ENCODE measurements at regions not wholly inside any gene's neighbourhood (a gene's known extent, or its start where the extent isn't known, plus 50 kb on each side); places are given as distances from the start of the nearest gene placed in this dataset.

- 77% methylated on average over 2 of the region's 2 CpGs for WGBS (ENCODE audit: insufficient coverage, low coverage, low lambda C conversion rate, missing lambda C conversion rate)
- intact Hi-C loops (cut with DNase I) = no loop called here
Measured at GRCh38 chr3:154025007-154025406, 96.2 kb upstream of the ARHGEF26 start.

GRCh38 chr3:154029926-154030325 lies 91.3 kb upstream of the ARHGEF26 start:
- no peaks in the 10 kb centered on the region for H3K27me3 ChIP-seq
- intact Hi-C loops (cut with DNase I) = no loop called here
- WGBS (ENCODE audit: insufficient coverage, low coverage, low lambda C conversion rate, missing lambda C conversion rate) = 45% methylated on average over 4 of the region's 4 CpGs

More at GRCh38 chr3:154025007-154025406, 96.2 kb upstream of the ARHGEF26 start:
- no peak for DNase-seq
- H3K36me3 ChIP-seq = no peaks in the 10 kb centered on the region
- TF ChIP-seq CTCF (IDR thresholded peaks at IDR 0.05) (no peak), POLR2A (IDR thresholded peaks at IDR 0.05) (no peak)
- H3K27me3 ChIP-seq = no peaks in the 10 kb centered on the region
- no peaks in the 10 kb centered on the region for H3K9me3 ChIP-seq
- no peak overlapping the region for H3K27ac ChIP-seq
- peaks cover 0 to 12% (median 4%) of the 10 kb centered on the region in 4 donors for H3K4me1 ChIP-seq
- ATAC-seq = no peak
- no peak overlapping the region for H3K4me3 ChIP-seq

GRCh38 chr3:154034797-154035330 lies 86.3 kb upstream of the ARHGEF26 start:
- DNase-seq (no peak), ATAC-seq (no peak)
- TF ChIP-seq POLR2A (IDR thresholded peaks at IDR 0.05) (no peak), CTCF (IDR thresholded peaks at IDR 0.05) (no peak)
- no peak overlapping the region for H3K4me3 ChIP-seq
- no peaks in the 10 kb centered on the region for H3K4me1 ChIP-seq
- H3K36me3 ChIP-seq = no peaks in the 10 kb centered on the region
- no peaks in the 10 kb centered on the region for H3K27me3 ChIP-seq
- 58% methylated on average over 2 of the region's 2 CpGs for WGBS (ENCODE audit: insufficient coverage, low coverage, low lambda C conversion rate, missing lambda C conversion rate)
- intact Hi-C loops (cut with DNase I) = no loop called here
- H3K9me3 ChIP-seq = no peaks in the 10 kb centered on the region
- no peak overlapping the region for H3K27ac ChIP-seq

More at GRCh38 chr3:154029926-154030325, 91.3 kb upstream of the ARHGEF26 start:
- Histone ChIP-seq H3K9me3 (no peaks in the 10 kb centered on the region), H3K4me1 (no peaks in the 10 kb centered on the region), H3K36me3 (no peaks in the 10 kb centered on the region), H3K4me3 (no peak overlapping the region), H3K27ac (no peak overlapping the region)
- no peak for ATAC-seq
- no peak for DNase-seq
- no peak for TF ChIP-seq POLR2A (IDR thresholded peaks at IDR 0.05)
- no peak for TF ChIP-seq CTCF (IDR thresholded peaks at IDR 0.05)

GRCh38 chr3:154040283-154040682 lies 80.9 kb upstream of the ARHGEF26 start:
- Histone ChIP-seq H3K9me3 (no peaks in the 10 kb centered on the region), H3K27me3 (no peaks in the 10 kb centered on the region), H3K4me1 (no peaks in the 10 kb centered on the region), H3K27ac (no peak overlapping the region), H3K4me3 (no peak overlapping the region), H3K36me3 (no peaks in the 10 kb centered on the region)
- peak in 3 of 4 donors; percentile 64 to 68 (median 67) for ATAC-seq
- DNase-seq = no peak
- TF ChIP-seq CTCF (IDR thresholded peaks at IDR 0.05) = peak; percentile 26 to 41 (median 36)
- TF ChIP-seq POLR2A (IDR thresholded peaks at IDR 0.05) = no peak
- intact Hi-C loops (cut with DNase I) = no loop called here

GRCh38 chr3:154044671-154045070 lies 76.5 kb upstream of the ARHGEF26 start:
- H3K27ac ChIP-seq = no peak overlapping the region
- H3K4me3 ChIP-seq = no peak overlapping the region
- intact Hi-C loops (cut with DNase I) = no loop called here
- no peaks in the 10 kb centered on the region for H3K36me3 ChIP-seq
- H3K4me1 ChIP-seq = no peaks in the 10 kb centered on the region
- H3K27me3 ChIP-seq = no peaks in the 10 kb centered on the region
- TF ChIP-seq CTCF (IDR thresholded peaks at IDR 0.05) (no peak), POLR2A (IDR thresholded peaks at IDR 0.05) (no peak)
- DNase-seq = no peak
- H3K9me3 ChIP-seq = no peaks in the 10 kb centered on the region
- no peak for ATAC-seq
- WGBS (ENCODE audit: insufficient coverage, low coverage, low lambda C conversion rate, missing lambda C conversion rate) = 89% methylated on average over 2 of the region's 2 CpGs
